GM12878 (cell line): ENCODE measurements at regions not wholly inside any gene's neighbourhood (a gene's known extent, or its start where the extent isn't known, plus 50 kb on each side); places are given as distances from the start of the nearest gene placed in this dataset.
A peak's percentile ranks its signal among the peaks of the same experiment; 100 is the strongest.

Experiments
- ATAC-seq: fragments of 200-7000 bp; cut with Tn5 transposase; 3 replicates; pipeline ENCODE4 v1.9.1; 2020; ENCODE audit warnings: mild to moderate bottlenecking, moderate library complexity
- BruUV-seq: library from RNA; stranded (reverse); fragments of 400-500 nt; replicated peaks from 2 replicates; lab custom pipeline; 2021; lab: Mats Ljungman, UMichigan
- CTCF ChIA-PET: fragments of 300-600 bp; sonication (Branson Sonifier 250); formaldehyde crosslinking; extraction: SDS; loops from one replicate; lab custom pipeline; 2021; ENCODE audit warnings: inconsistent platforms; lab: Yijun Ruan, JAX
- POLR2A ChIA-PET: fragments of 350-600 bp; formaldehyde crosslinking; extraction: SDS; loops from one replicate; lab custom pipeline; 2021; ENCODE audit warnings: inconsistent platforms; lab: Charles Lee
- RAD21 ChIA-PET: fragments of 300-600 bp; sonication (Branson Sonifier 250); formaldehyde crosslinking; loops from one replicate; lab custom pipeline; 2023; ENCODE audit warnings: antibody characterized with exemption; ENCODE audit not compliant: unreplicated experiment; lab: Charles Lee
- SMC1A ChIA-PET: fragments of 300-600 bp; sonication (Branson Sonifier 250); formaldehyde crosslinking; loops from one replicate; lab custom pipeline; 2023; ENCODE audit not compliant: unreplicated experiment, uncharacterized antibody; lab: Charles Lee
- DNase-seq: peaks from one replicate; pipeline ENCODE4 v3.0.0-alpha.2; 2011; ENCODE audit warnings: low read depth, low spot score
- FAIRE-seq: peaks from 3 replicates; lab custom pipeline; 2011; peaks lifted over from hg19 to GRCh38; lab: Jason Lieb, UNC
- H2AFZ ChIP-seq: 2 replicates; pipeline ENCODE4 v1.6.0; 2011; ENCODE audit warnings: low read depth, low read length, control low read depth; ENCODE audit not compliant: control insufficient read depth
- H3K27ac ChIP-seq: 2 replicates; pipeline ENCODE4 v1.5.1; 2011; ENCODE audit warnings: control low read depth; ENCODE audit not compliant: control insufficient read depth, insufficient read depth
- H3K27me3 ChIP-seq, 2 experiments: replicated peaks in 1 of 2; 2 replicates each; pipeline versions ENCODE4 v1.6.0 to v1.6.1; 2011; ENCODE audit warnings: low read length in 1 of 2; ENCODE audit not compliant: control insufficient read depth in 2 of 2, insufficient read depth in 2 of 2
- H3K36me3 ChIP-seq, 2 experiments: 2 replicates each; pipeline ENCODE4 v1.5.1; 2011; ENCODE audit warnings: low read length in 1 of 2; ENCODE audit not compliant: control insufficient read depth in 2 of 2, insufficient read depth in 2 of 2
- H3K4me1 ChIP-seq: 2 replicates; pipeline ENCODE4 v1.6.1; 2011; ENCODE audit warnings: mild to moderate bottlenecking, low read length, moderate library complexity, mixed read lengths; ENCODE audit not compliant: control insufficient read depth, insufficient read depth
- H3K4me2 ChIP-seq: 2 replicates; pipeline ENCODE4 v1.6.0; 2011; ENCODE audit warnings: control low read depth; ENCODE audit not compliant: control insufficient read depth, insufficient read depth
- H3K4me3 ChIP-seq: fragments of 200-600 bp; sonication (generic); 2 replicates; pipeline ENCODE4 v1.5.1; 2016
- H3K79me2 ChIP-seq: 2 replicates; pipeline ENCODE4 v1.6.0; 2011; ENCODE audit warnings: low read length; ENCODE audit not compliant: control insufficient read depth, insufficient read depth
- H3K9ac ChIP-seq: 2 replicates; pipeline ENCODE4 v1.8.0; 2011; ENCODE audit warnings: low read length, control low read depth, mixed read lengths; ENCODE audit not compliant: control insufficient read depth, insufficient read depth
- H3K9me3 ChIP-seq: replicated peaks from 3 replicates; pipeline ENCODE4 v1.5.1; 2011; ENCODE audit warnings: mild to moderate bottlenecking, low read length; ENCODE audit not compliant: control insufficient read depth, insufficient read depth
- H4K20me1 ChIP-seq: 2 replicates; pipeline ENCODE4 v1.6.0; 2011; ENCODE audit not compliant: control insufficient read depth, insufficient read depth
- BCLAF1 ChIP-seq: fragments of 450-650 bp; IDR thresholded peaks from 2 replicates; pipeline ENCODE4 v1.6.1; 2017; ENCODE audit warnings: antibody characterized with exemption, mild to moderate bottlenecking, moderate library complexity
- CHD1 ChIP-seq: IDR thresholded peaks from 2 replicates; pipeline ENCODE4 v1.6.1; 2012; ENCODE audit warnings: low read depth, low read length, improper control_type of control experiment
- HDAC2 ChIP-seq: fragments of 200-600 bp; sonication (generic); IDR thresholded peaks from 2 replicates; pipeline ENCODE4 v1.6.1; 2017
- IRF5 ChIP-seq: fragments of 450-650 bp; IDR thresholded peaks from 2 replicates; pipeline ENCODE4 v1.6.1; 2017; ENCODE audit warnings: borderline replicate concordance
- LARP7 ChIP-seq: fragments of 450-650 bp; IDR thresholded peaks from 2 replicates; pipeline ENCODE4 v1.6.1; 2017; ENCODE audit warnings: mild to moderate bottlenecking
- SPI1 ChIP-seq: IDR thresholded peaks from 2 replicates; pipeline ENCODE4 v1.6.1; 2011; ENCODE audit warnings: low read depth, mild to moderate bottlenecking, low read length, moderate library complexity, borderline replicate concordance; ENCODE audit not compliant: insufficient read depth
- WGBS: methylation state at CpG from one replicate; pipeline ENCODE4 v1.1.6; 2016; ENCODE audit warnings: low lambda C conversion rate; ENCODE audit not compliant: insufficient replicate concordance, insufficient coverage; ENCODE audit errors: missing lambda C conversion rate; 5-methylcytosine and 5-hydroxymethylcytosine counted together
- in situ Hi-C: fragments of 300-500 bp; cut with MboI; formaldehyde crosslinking; loops from 9 replicates; pipeline ENCODE4 v1.14.3; 2018; ENCODE audit warnings: mixed read lengths
- intact Hi-C: fragments of 100-400 bp; cut with micrococcal nuclease; formaldehyde crosslinking; loops from one replicate; pipeline ENCODE4 v1.14.2; 2022; ENCODE audit not compliant: unreplicated experiment

GRCh38 chr15:39354189-39354588 lies 226.7 kb upstream of the THBS1 start:
- BruUV-seq = no TSS peak
- Histone ChIP-seq H3K27me3 (no peaks in the 10 kb centered on the region), H3K79me2 (no peaks in the 10 kb centered on the region), H3K4me2 (no peak overlapping the region), H2AFZ (no peak overlapping the region), H3K9ac (no peak overlapping the region), H4K20me1 (no peaks in the 10 kb centered on the region), H3K9me3 (no peaks in the 10 kb centered on the region), H3K4me3 (no peak overlapping the region), H3K4me1 (no peaks in the 10 kb centered on the region; the same call in 1 of the 2 replicates), H3K27ac (no peak overlapping the region), H3K36me3 (no peaks in the 10 kb centered on the region)
- ChIA-PET RAD21 (interaction anchor here (0.6 kb wide), 1 partner anchor 178 kb away, joined by 3 read pairs; no protein-coding TSS in a partner anchor), SMC1A (no interaction called here), CTCF (no interaction called here), POLR2A (no interaction called here)
- 25% methylated on average over 3 of the region's 3 CpGs for WGBS
- DNase-seq (no peak), FAIRE-seq (no peak), ATAC-seq (no peak)
- intact Hi-C loops = no loop called here
- peak; percentile 74 for TF ChIP-seq SPI1
- TF ChIP-seq IRF5 = no peak
- in situ Hi-C loops = no loop called here

GRCh38 chr15:39357480-39358268 lies 223.2 kb upstream of the THBS1 start:
- CTCF ChIA-PET = no interaction called here
- SMC1A ChIA-PET = no interaction called here
- RAD21 ChIA-PET = no interaction called here
- H3K4me2 ChIP-seq = 0 out of 2 replicates have a peak overlapping the region, but pooled peaks have one; percentile 11
- H3K27me3 ChIP-seq = no peaks in the 10 kb centered on the region
- no peaks in the 10 kb centered on the region for H3K9me3 ChIP-seq
- H4K20me1 ChIP-seq = no peaks in the 10 kb centered on the region
- POLR2A ChIA-PET = no interaction called here
- TF ChIP-seq LARP7 (no peak), BCLAF1 (no peak), CHD1 (no peak), HDAC2 (no peak)
- H3K9ac ChIP-seq = no peak overlapping the region
- in situ Hi-C loops = no loop called here
- H3K36me3 ChIP-seq = no peaks in the 10 kb centered on the region
- no peak overlapping the region for H3K27ac ChIP-seq
- intact Hi-C loops = no loop called here
- peak overlapping the region; percentile 26; the same call in 1 of the 2 replicates for H2AFZ ChIP-seq
- no TSS peak for BruUV-seq
- ATAC-seq (peak; percentile 66), FAIRE-seq (no peak), DNase-seq (no peak)
- H3K79me2 ChIP-seq = no peaks in the 10 kb centered on the region
- H3K4me3 ChIP-seq = no peak overlapping the region
- no peaks in the 10 kb centered on the region; the same call in 1 of the 2 replicates for H3K4me1 ChIP-seq
- WGBS = 20% methylated on average over 8 of the region's 8 CpGs
